T-helper 1 cell (primary cell): ENCODE measurements at regions not wholly inside any gene's neighbourhood (a gene's known extent, or its start where the extent isn't known, plus 50 kb on each side); places are given as distances from the start of the nearest gene placed in this dataset.
"Not testable (repeated sequence)": the region's sequence is repeated elsewhere in the genome, so short reads cannot be mapped to it uniquely, and the experiment has no call there.

Source experiments
- DNase-seq, 5 donors: peaks; one replicate each; pipeline ENCODE4 v3.0.0-alpha.2; 2012 to 2020

- DNase-seq = no peak
These were observed 246.1 kb downstream of the DNAJB9 start for GRCh38 chr7:108815815-108816214.

- no peak for DNase-seq
These were observed 249.1 kb downstream of the DNAJB9 start for GRCh38 chr7:108818742-108819141.

GRCh38 chr7:108824840-108825580 lies 255.3 kb downstream of the DNAJB9 start:
- no peak for DNase-seq

- DNase-seq = no peak
These were observed 255.9 kb downstream of the DNAJB9 start for GRCh38 chr7:108825581-108825909.

- DNase-seq = no peak
These were observed 266.6 kb downstream of the DNAJB9 start for GRCh38 chr7:108836256-108836655.

- DNase-seq = no peak
These were observed 268.5 kb downstream of the DNAJB9 start for GRCh38 chr7:108838198-108838597.

GRCh38 chr7:108839076-108839475 lies 269.4 kb downstream of the DNAJB9 start:
- DNase-seq = no peak

- no peak for DNase-seq
These were observed 276.3 kb downstream of the DNAJB9 start for GRCh38 chr7:108845951-108846350.

GRCh38 chr7:108846471-108846870 lies 276.8 kb downstream of the DNAJB9 start:
- DNase-seq = no peak

GRCh38 chr7:108848486-108848885 lies 278.8 kb downstream of the DNAJB9 start:
- no peak for DNase-seq

GRCh38 chr7:108860615-108861014 lies 290.9 kb downstream of the DNAJB9 start:
- no peak for DNase-seq

- DNase-seq = no peak
These were observed 291.4 kb downstream of the DNAJB9 start for GRCh38 chr7:108861071-108861470.

GRCh38 chr7:108863227-108863848 lies 293.7 kb downstream of the DNAJB9 start:
- DNase-seq = no peak

GRCh38 chr7:108869070-108869469 lies 299.4 kb downstream of the DNAJB9 start:
- no peak for DNase-seq

GRCh38 chr7:108875139-108875538 lies 305.5 kb downstream of the DNAJB9 start:
- DNase-seq = no peak

- DNase-seq = no peak
These were observed 321.2 kb downstream of the DNAJB9 start for GRCh38 chr7:108890862-108891261.

- no peak for DNase-seq
These were observed 338.8 kb downstream of the DNAJB9 start for GRCh38 chr7:108908456-108908855.

GRCh38 chr7:108911016-108911415 lies 341.3 kb downstream of the DNAJB9 start:
- no peak for DNase-seq

- no peak for DNase-seq
These were observed 350.8 kb downstream of the DNAJB9 start for GRCh38 chr7:108920490-108920889.

- DNase-seq = not testable (repeated sequence)
These were observed 373.4 kb downstream of the DNAJB9 start for GRCh38 chr7:108943048-108943447.

GRCh38 chr7:108947526-108947925 lies 377.9 kb downstream of the DNAJB9 start:
- DNase-seq = no peak

- DNase-seq = no peak
These were observed 402.3 kb downstream of the DNAJB9 start for GRCh38 chr7:108972004-108972403.

GRCh38 chr7:108973075-108973474 lies 403.4 kb downstream of the DNAJB9 start:
- no peak for DNase-seq

- no peak for DNase-seq
These were observed 405.0 kb downstream of the DNAJB9 start for GRCh38 chr7:108974641-108975040.

- DNase-seq = no peak
These were observed 415.4 kb downstream of the DNAJB9 start for GRCh38 chr7:108985037-108985436.
